IMR-90 (cell line): ENCODE measurements at regions not wholly inside any gene's neighbourhood (a gene's known extent, or its start where the extent isn't known, plus 50 kb on each side); places are given as distances from the start of the nearest gene placed in this dataset.

ENCODE experiments used
- ATAC-seq: fragments of 200-7000 bp; cut with Tn5 transposase; 2 replicates; pipeline ENCODE4 v1.9.1; 2020; ENCODE audit warnings: low read depth, mild to moderate bottlenecking, moderate library complexity
- BruUV-seq: library from RNA; stranded (reverse); fragments of 400-500 nt; replicated peaks from 2 replicates; lab custom pipeline; 2021; lab: Mats Ljungman, UMichigan
- CTCF ChIA-PET: fragments of 300-600 bp; formaldehyde crosslinking; extraction: SDS; loops from one replicate; lab custom pipeline; 2021; ENCODE audit warnings: antibody characterized with exemption; lab: Yijun Ruan, JAX
- POLR2A ChIA-PET: fragments of 300-600 bp; sonication (Branson Sonifier 250); formaldehyde crosslinking; loops from one replicate; lab custom pipeline; 2022; ENCODE audit warnings: antibody characterized with exemption; ENCODE audit not compliant: unreplicated experiment; lab: Charles Lee
- DNase-seq: peaks from one replicate; pipeline ENCODE4 v3.0.0; 2013
- H2AFZ ChIP-seq: replicated peaks from 2 replicates; pipeline ENCODE3; 2013; ENCODE audit warnings: low read length, mild to moderate bottlenecking; ENCODE audit not compliant: poor library complexity
- H2AK5ac ChIP-seq: 2 replicates; pipeline ENCODE4 v1.6.1; 2013; ENCODE audit warnings: low read depth, low read length, inconsistent platforms
- H2AK9ac ChIP-seq: replicated peaks from 2 replicates; pipeline ENCODE3; 2013; ENCODE audit warnings: mild to moderate bottlenecking, low read depth, low read length, moderate library complexity; ENCODE audit not compliant: poor library complexity
- H2BK120ac ChIP-seq: 2 replicates; pipeline ENCODE4 v1.6.1; 2013; ENCODE audit warnings: low read depth, low read length, inconsistent platforms
- H2BK15ac ChIP-seq: 3 replicates; pipeline ENCODE4 v1.6.1; 2013; ENCODE audit warnings: low read depth, low read length, inconsistent platforms
- H2BK20ac ChIP-seq: 2 replicates; pipeline ENCODE4 v1.6.1; 2013; ENCODE audit warnings: low read depth, mild to moderate bottlenecking, inconsistent platforms, low read length, moderate library complexity
- H2BK5ac ChIP-seq: 2 replicates; pipeline ENCODE4 v1.6.1; 2013; ENCODE audit warnings: mild to moderate bottlenecking, low read depth, low read length, inconsistent platforms; ENCODE audit not compliant: poor library complexity, severe bottlenecking
- H3K14ac ChIP-seq: replicated peaks from 2 replicates; pipeline ENCODE4 v1.6.1; 2013; ENCODE audit warnings: low read depth, low read length, inconsistent platforms
- H3K18ac ChIP-seq: 2 replicates; pipeline ENCODE4 v1.6.1; 2013; ENCODE audit warnings: low read depth, low read length, control low read depth
- H3K23ac ChIP-seq: 2 replicates; pipeline ENCODE4 v1.6.1; 2013; ENCODE audit warnings: low read depth, low read length, inconsistent platforms
- H3K27ac ChIP-seq: 2 replicates; pipeline ENCODE4 v1.5.1; 2013; ENCODE audit warnings: mild to moderate bottlenecking, control low read depth, low read length; ENCODE audit not compliant: insufficient read depth
- H3K27me3 ChIP-seq: 2 replicates; pipeline ENCODE4 v1.6.1; 2013; ENCODE audit warnings: low read length; ENCODE audit not compliant: control insufficient read depth, insufficient read depth
- H3K36me3 ChIP-seq: 2 replicates; pipeline ENCODE4 v1.6.1; 2013; ENCODE audit warnings: low read length, mixed read lengths; ENCODE audit not compliant: control insufficient read depth, insufficient read depth
- H3K4ac ChIP-seq: 2 replicates; pipeline ENCODE4 v1.6.1; 2013; ENCODE audit warnings: low read depth, low read length, inconsistent platforms
- H3K4me1 ChIP-seq: 2 replicates; pipeline ENCODE4 v1.6.1; 2013; ENCODE audit warnings: low read length, mixed read lengths; ENCODE audit not compliant: control insufficient read depth, insufficient read depth
- H3K4me2 ChIP-seq: 2 replicates; pipeline ENCODE4 v1.6.1; 2013; ENCODE audit warnings: low read depth, mild to moderate bottlenecking, control low read depth, low read length, moderate library complexity
- H3K4me3 ChIP-seq: 2 replicates; pipeline ENCODE4 v1.5.1; 2013; ENCODE audit warnings: low read depth, mild to moderate bottlenecking, control low read depth, low read length, moderate library complexity; ENCODE audit not compliant: insufficient read depth
- H3K56ac ChIP-seq: 2 replicates; pipeline ENCODE4 v1.6.1; 2013; ENCODE audit warnings: low read length, inconsistent platforms; ENCODE audit not compliant: insufficient read depth; ENCODE audit errors: extremely low read depth
- H3K79me1 ChIP-seq, 2 experiments: 2 replicates each; pipeline ENCODE4 v1.6.1; 2013; ENCODE audit warnings: low read length in 2 of 2, inconsistent platforms in 1 of 2, low read depth in 1 of 2
- H3K9ac ChIP-seq: 2 replicates; pipeline ENCODE4 v1.6.1; 2013; ENCODE audit warnings: low read depth, low read length, control low read depth
- H3K9me1 ChIP-seq: 2 replicates; pipeline ENCODE4 v1.6.1; 2013; ENCODE audit warnings: low read length, inconsistent platforms; ENCODE audit not compliant: insufficient read depth
- H3K9me3 ChIP-seq: 2 replicates; pipeline ENCODE4 v1.6.1; 2013; ENCODE audit warnings: low read length; ENCODE audit not compliant: control insufficient read depth, insufficient read depth
- H4K20me1 ChIP-seq: 2 replicates; pipeline ENCODE4 v1.6.1; 2013; ENCODE audit warnings: low read length, inconsistent platforms; ENCODE audit not compliant: insufficient read depth
- H4K5ac ChIP-seq: 2 replicates; pipeline ENCODE4 v1.6.1; 2013; ENCODE audit warnings: mild to moderate bottlenecking, low read depth, low read length, control low read depth
- H4K8ac ChIP-seq, 2 experiments: 2 replicates each; pipeline ENCODE4 v1.6.1; 2013; ENCODE audit warnings: low read depth in 2 of 2, low read length in 2 of 2, control low read depth in 1 of 2, inconsistent platforms in 1 of 2
- H4K91ac ChIP-seq: 2 replicates; pipeline ENCODE4 v1.6.1; 2013; ENCODE audit warnings: low read depth, low read length, inconsistent platforms; ENCODE audit not compliant: insufficient read depth
- FOS ChIP-seq: fragments of 150-350 bp; IDR thresholded peaks from 2 replicates; pipeline ENCODE4 v1.6.1; 2016; ENCODE audit warnings: low read depth, low read length
- MAFK ChIP-seq: IDR thresholded peaks from 2 replicates; pipeline ENCODE4 v1.6.1; 2012; ENCODE audit warnings: low read depth, low read length, improper control_type of control experiment
- NFE2L2 ChIP-seq: fragments of 150-350 bp; IDR thresholded peaks from 2 replicates; pipeline ENCODE4 v1.6.1; 2016; ENCODE audit warnings: low read depth, mild to moderate bottlenecking, low read length
- RAD21 ChIP-seq: IDR thresholded peaks from 2 replicates; pipeline ENCODE4 v1.6.1; 2012; ENCODE audit warnings: low read length, improper control_type of control experiment
- RFX5 ChIP-seq: IDR thresholded peaks from 2 replicates; pipeline ENCODE4 v1.8.0; 2012; ENCODE audit warnings: low read depth, mild to moderate bottlenecking, low read length, moderate library complexity
- SMC3 ChIP-seq: fragments of 150-350 bp; IDR thresholded peaks from 2 replicates; pipeline ENCODE4 v1.6.1; 2016; ENCODE audit warnings: low read depth, mild to moderate bottlenecking, antibody characterized with exemption, low read length, moderate library complexity
- WGBS, 2 experiments: methylation state at CpG; one replicate each; pipeline versions ENCODE4 v1.1.5 to v1.1.7; 2013; ENCODE audit warnings: missing lambda C conversion rate in 2 of 2; ENCODE audit not compliant: insufficient read length in 1 of 2; ENCODE audit errors: extremely low coverage in 2 of 2; 5-methylcytosine and 5-hydroxymethylcytosine counted together
- dilution Hi-C: fragments of 300-500 bp; cut with HindIII; formaldehyde crosslinking; loops from one replicate; pipeline ENCODE4 v1.14.3; 2018; ENCODE audit warnings: low sequenced_read_pairs; ENCODE audit not compliant: unreplicated experiment
- in situ Hi-C: fragments of 300-500 bp; cut with MboI; formaldehyde crosslinking; loops from 3 replicates; pipeline ENCODE4 v1.14.3; 2019; ENCODE audit warnings: low sequenced_read_pairs, inconsistent platforms, mixed read lengths
- intact Hi-C: fragments of 100-400 bp; cut with micrococcal nuclease; formaldehyde crosslinking; loops from 2 replicates; pipeline ENCODE4 v1.10.0; 2022
- TF ChIP-seq, protein P1 (sequence below): fragments of 150-350 bp; IDR thresholded peaks from 2 replicates; pipeline ENCODE4 v1.6.1; 2016; ENCODE audit warnings: low read depth, mild to moderate bottlenecking, low read length, moderate library complexity, borderline replicate concordance
- TF ChIP-seq, protein P2 (sequence below): conservative IDR thresholded peaks from 2 replicates; pipeline ENCODE4 v1.5.1; 2012; ENCODE audit warnings: mild to moderate bottlenecking, low read depth, low read length, improper control_type of control experiment

DNA sequence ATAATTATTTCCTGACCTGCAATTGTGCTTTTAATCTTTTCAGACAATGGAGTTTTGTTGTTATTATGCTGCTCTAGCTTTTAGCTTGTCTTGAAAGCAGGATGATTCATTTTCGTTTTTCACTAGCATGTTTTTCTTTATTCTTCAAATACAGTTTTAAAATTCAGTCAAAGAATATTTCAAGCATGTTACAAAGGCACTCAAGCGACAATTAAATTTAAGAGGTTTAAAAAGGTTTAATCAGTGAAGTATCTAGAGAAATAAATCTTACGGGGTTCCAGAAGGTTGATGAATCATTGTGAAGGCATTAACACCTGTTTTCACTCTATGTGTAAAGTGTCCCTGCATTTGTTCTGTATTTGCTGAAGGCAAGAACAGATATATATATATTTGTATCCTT is 390.7 kb upstream of the TMEFF2 start:
- no peaks in the 10 kb centered on the region; the same call in 1 of the 2 replicates for H3K9me3 ChIP-seq
- ChIA-PET CTCF (no interaction called here), POLR2A (no interaction called here)
- H3K79me1 ChIP-seq: no peaks in the 10 kb centered on the region
- no peak overlapping the region for H3K14ac ChIP-seq
- in situ Hi-C loops: no loop called here
- H3K4ac ChIP-seq: no peak overlapping the region
- H3K27me3 ChIP-seq: no peaks in the 10 kb centered on the region
- no peak overlapping the region for H2BK20ac ChIP-seq
- H3K18ac ChIP-seq: no peak overlapping the region
- H2BK5ac ChIP-seq: no peak overlapping the region
- H4K91ac ChIP-seq: no peak overlapping the region
- TF ChIP-seq, protein P1, sequence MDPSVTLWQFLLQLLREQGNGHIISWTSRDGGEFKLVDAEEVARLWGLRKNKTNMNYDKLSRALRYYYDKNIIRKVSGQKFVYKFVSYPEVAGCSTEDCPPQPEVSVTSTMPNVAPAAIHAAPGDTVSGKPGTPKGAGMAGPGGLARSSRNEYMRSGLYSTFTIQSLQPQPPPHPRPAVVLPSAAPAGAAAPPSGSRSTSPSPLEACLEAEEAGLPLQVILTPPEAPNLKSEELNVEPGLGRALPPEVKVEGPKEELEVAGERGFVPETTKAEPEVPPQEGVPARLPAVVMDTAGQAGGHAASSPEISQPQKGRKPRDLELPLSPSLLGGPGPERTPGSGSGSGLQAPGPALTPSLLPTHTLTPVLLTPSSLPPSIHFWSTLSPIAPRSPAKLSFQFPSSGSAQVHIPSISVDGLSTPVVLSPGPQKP: no peak
- TF ChIP-seq RAD21 (no peak), SMC3 (no peak), RFX5 (no peak), FOS (no peak), MAFK (no peak), NFE2L2 (no peak)
- TF ChIP-seq, protein P2, sequence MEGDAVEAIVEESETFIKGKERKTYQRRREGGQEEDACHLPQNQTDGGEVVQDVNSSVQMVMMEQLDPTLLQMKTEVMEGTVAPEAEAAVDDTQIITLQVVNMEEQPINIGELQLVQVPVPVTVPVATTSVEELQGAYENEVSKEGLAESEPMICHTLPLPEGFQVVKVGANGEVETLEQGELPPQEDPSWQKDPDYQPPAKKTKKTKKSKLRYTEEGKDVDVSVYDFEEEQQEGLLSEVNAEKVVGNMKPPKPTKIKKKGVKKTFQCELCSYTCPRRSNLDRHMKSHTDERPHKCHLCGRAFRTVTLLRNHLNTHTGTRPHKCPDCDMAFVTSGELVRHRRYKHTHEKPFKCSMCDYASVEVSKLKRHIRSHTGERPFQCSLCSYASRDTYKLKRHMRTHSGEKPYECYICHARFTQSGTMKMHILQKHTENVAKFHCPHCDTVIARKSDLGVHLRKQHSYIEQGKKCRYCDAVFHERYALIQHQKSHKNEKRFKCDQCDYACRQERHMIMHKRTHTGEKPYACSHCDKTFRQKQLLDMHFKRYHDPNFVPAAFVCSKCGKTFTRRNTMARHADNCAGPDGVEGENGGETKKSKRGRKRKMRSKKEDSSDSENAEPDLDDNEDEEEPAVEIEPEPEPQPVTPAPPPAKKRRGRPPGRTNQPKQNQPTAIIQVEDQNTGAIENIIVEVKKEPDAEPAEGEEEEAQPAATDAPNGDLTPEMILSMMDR: no peak
- H2BK120ac ChIP-seq: no peak overlapping the region
- H4K8ac ChIP-seq: no peak overlapping the region
- no peaks in the 10 kb centered on the region for H3K36me3 ChIP-seq
- H2AK9ac ChIP-seq: no peak overlapping the region
- no peak for DNase-seq
- no peak overlapping the region for H2AK5ac ChIP-seq
- no peak overlapping the region for H3K27ac ChIP-seq
- H3K9ac ChIP-seq: no peak overlapping the region
- no peaks in the 10 kb centered on the region for H4K20me1 ChIP-seq
- WGBS, 2 experiments: no CpG with 5 or more reads among the region's 3 CpGs
- no peak overlapping the region for H3K56ac ChIP-seq
- no peak for ATAC-seq
- no peak overlapping the region for H3K4me2 ChIP-seq
- H2AFZ ChIP-seq: no peak overlapping the region
- BruUV-seq: no TSS peak
- H2BK15ac ChIP-seq: no peak overlapping the region
- H3K9me1 ChIP-seq: no peaks in the 10 kb centered on the region
- H3K23ac ChIP-seq: no peak overlapping the region
- H4K5ac ChIP-seq: no peak overlapping the region
- no peaks in the 10 kb centered on the region for H3K4me1 ChIP-seq
- no peak overlapping the region for H3K4me3 ChIP-seq
- intact Hi-C loops: no loop called here
- dilution Hi-C loops: no loop called here
